HG03469 (cell line): ENCODE measurements at regions not wholly inside any gene's neighbourhood (a gene's known extent, or its start where the extent isn't known, plus 50 kb on each side); places are given as distances from the start of the nearest gene placed in this dataset.

Source experiments
- ATAC-seq: cut with Tn5 transposase; IDR thresholded peaks from one replicate; pipeline ENCODE4 v1.9.1; 2021; ENCODE audit warnings: mild to moderate bottlenecking, moderate library complexity, moderate number of reproducible peaks; ENCODE audit not compliant: unreplicated experiment

GRCh38 chr21:41653954-41654491 lies 112.8 kb downstream of the RIPK4 start:
- ATAC-seq = no peak

GRCh38 chr21:41653243-41653953 lies 113.5 kb downstream of the RIPK4 start:
- ATAC-seq = no peak

GRCh38 chr21:41651830-41652229 lies 115.0 kb downstream of the RIPK4 start:
- ATAC-seq = no peak

- ATAC-seq = no peak
Measured at GRCh38 chr21:41651406-41651805, 115.4 kb downstream of the RIPK4 start.

- no peak for ATAC-seq
Measured at GRCh38 chr21:41650526-41651145, 116.2 kb downstream of the RIPK4 start.

GRCh38 chr21:41648591-41649031 lies 118.2 kb downstream of the RIPK4 start:
- ATAC-seq = no peak

- no peak for ATAC-seq
Measured at GRCh38 chr21:41647806-41648561, 118.9 kb downstream of the RIPK4 start.

GRCh38 chr21:41643246-41643966 lies 123.4 kb downstream of the RIPK4 start:
- ATAC-seq = no peak

- no peak for ATAC-seq
Measured at GRCh38 chr21:41641821-41642701, 124.8 kb downstream of the RIPK4 start.

- no peak for ATAC-seq
Measured at GRCh38 chr21:41641510-41641815, 125.4 kb downstream of the RIPK4 start.

- ATAC-seq = no peak
Measured at GRCh38 chr21:41640748-41641509, 125.9 kb downstream of the RIPK4 start.

GRCh38 chr21:41639766-41640165 lies 127.1 kb downstream of the RIPK4 start:
- no peak for ATAC-seq

- ATAC-seq = no peak
Measured at GRCh38 chr21:41639336-41639735, 127.5 kb downstream of the RIPK4 start.

GRCh38 chr21:41638201-41638790 lies 128.6 kb downstream of the RIPK4 start:
- ATAC-seq = no peak

GRCh38 chr21:41636636-41637630 lies 129.0 kb upstream of the TMPRSS2 start:
- ATAC-seq = no peak

GRCh38 chr21:41635874-41636273 lies 127.9 kb upstream of the TMPRSS2 start:
- no peak for ATAC-seq

GRCh38 chr21:41634858-41635257 lies 126.9 kb upstream of the TMPRSS2 start:
- ATAC-seq = no peak

GRCh38 chr21:41634211-41634694 lies 126.3 kb upstream of the TMPRSS2 start:
- ATAC-seq = no peak
